GM12874 (cell line): ENCODE measurements at regions not wholly inside any gene's neighbourhood (a gene's known extent, or its start where the extent isn't known, plus 50 kb on each side); places are given as distances from the start of the nearest gene placed in this dataset.

Experiments used
- TF ChIP-seq, protein P1 (sequence below): IDR thresholded peaks from 2 replicates; pipeline ENCODE4 v1.5.1; 2011; ENCODE audit warnings: low read depth, mild to moderate bottlenecking, control low read depth, low read length, moderate library complexity; ENCODE audit not compliant: insufficient read depth

DNA sequence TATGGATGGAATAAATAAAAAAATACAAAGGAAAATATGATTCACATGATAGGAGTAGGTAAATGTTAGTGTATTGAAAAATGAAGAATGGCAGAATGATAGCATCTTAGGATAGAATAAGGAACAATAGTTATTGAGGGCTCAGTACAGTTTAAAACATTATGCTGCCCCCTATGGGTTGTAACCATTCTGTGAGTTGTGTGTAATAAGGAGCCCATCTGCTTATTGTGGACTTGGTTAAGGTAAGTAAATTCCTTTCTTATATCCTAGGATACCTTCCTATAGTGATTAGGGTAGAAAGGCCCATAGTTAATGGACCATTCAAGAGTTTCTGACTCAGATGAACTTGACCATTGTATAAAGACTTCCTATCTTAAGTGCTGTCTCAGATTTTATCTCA lies 195.8 kb downstream of the PDHA2 start:
- TF ChIP-seq, protein P1, sequence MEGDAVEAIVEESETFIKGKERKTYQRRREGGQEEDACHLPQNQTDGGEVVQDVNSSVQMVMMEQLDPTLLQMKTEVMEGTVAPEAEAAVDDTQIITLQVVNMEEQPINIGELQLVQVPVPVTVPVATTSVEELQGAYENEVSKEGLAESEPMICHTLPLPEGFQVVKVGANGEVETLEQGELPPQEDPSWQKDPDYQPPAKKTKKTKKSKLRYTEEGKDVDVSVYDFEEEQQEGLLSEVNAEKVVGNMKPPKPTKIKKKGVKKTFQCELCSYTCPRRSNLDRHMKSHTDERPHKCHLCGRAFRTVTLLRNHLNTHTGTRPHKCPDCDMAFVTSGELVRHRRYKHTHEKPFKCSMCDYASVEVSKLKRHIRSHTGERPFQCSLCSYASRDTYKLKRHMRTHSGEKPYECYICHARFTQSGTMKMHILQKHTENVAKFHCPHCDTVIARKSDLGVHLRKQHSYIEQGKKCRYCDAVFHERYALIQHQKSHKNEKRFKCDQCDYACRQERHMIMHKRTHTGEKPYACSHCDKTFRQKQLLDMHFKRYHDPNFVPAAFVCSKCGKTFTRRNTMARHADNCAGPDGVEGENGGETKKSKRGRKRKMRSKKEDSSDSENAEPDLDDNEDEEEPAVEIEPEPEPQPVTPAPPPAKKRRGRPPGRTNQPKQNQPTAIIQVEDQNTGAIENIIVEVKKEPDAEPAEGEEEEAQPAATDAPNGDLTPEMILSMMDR, result peak; percentile 14; the same call in 1 of the 2 replicates

DNA sequence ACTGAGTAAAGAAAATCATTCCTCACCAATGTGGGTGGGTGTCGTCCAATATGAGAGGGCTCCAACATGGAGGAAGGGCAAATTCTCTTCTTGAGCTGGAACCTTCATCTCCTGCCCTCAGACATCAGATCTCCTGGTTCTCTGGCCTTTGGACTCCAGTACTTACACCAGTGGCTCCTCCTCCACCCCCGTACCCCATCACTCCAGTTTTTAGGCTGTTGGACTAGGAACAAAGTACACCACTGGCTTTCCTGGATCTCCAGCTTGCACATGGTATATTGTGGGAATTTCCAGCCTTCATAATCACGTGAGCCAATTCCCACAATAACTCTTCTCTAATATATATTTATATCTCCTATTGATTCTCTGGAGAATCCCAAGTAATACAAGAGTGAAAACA lies 196.9 kb downstream of the PDHA2 start:
- TF ChIP-seq, protein P1, result no peak

DNA sequence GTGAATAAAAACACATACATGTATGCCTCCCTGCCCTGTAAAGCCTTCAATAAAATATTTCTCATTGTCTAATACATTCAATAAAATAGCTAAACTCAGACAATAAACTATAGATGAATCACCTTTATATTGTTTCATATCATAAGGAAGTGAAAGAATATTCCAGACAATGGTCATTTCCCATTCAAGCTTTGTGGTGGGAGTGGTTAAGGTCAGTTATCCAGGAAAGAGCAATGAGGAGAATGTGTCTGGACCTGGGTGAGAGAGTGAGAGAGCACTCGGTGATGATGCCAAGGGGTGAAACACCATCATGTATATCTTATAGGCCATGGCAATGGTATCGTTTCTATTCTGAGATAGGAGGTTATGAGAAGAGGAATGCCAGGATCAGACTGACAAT lies 197.8 kb downstream of the PDHA2 start:
- TF ChIP-seq, protein P1, result no peak

DNA sequence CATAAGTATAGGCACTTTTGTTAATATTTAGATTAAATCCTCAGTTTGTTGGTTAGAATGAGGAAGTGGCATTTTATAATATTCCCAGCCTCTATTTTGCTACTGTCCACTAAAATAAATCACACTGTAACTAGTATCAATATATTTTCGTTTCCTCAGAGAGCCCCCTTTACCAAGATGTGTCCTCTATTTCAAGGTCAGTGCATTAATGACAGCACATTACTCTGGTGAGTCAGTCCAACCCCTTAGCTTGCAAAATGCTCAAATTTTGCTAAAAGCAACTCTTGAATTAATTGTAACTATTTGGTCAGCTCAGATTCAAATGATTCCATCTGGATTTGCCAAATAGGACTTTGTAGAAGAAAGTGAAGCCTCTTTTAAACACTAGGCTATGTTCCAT lies 199.3 kb downstream of the PDHA2 start:
- TF ChIP-seq, protein P1, result no peak

DNA sequence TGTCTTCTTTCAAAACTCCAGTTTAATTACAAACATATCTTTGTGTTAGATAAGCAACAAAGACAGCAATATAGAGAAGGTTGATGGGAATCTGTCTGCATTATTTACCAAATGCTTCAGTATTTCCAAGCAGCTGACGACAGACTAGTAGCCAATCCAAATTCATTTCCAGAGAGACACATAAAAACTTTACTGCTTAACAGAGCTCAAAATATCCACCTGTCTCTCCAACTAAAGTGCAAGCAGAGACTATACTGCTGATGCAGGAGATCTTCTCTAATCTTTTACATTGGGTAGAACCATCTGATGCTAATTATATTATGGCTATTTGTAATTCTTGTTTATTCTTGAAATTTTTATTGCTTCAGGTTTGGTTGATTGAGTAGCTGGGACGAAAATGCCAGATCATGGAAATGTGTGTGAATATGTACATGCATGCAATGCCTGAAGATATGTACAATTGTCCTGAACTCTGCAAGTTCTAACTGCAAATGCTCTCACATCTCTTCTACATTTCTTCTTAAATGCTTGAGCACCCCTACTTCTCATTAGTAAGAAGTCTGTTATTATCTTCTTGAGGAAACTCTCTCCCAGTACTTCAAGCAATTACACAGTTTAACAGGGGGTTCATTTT lies 200.0 kb downstream of the PDHA2 start:
- TF ChIP-seq, protein P1, result no peak

DNA sequence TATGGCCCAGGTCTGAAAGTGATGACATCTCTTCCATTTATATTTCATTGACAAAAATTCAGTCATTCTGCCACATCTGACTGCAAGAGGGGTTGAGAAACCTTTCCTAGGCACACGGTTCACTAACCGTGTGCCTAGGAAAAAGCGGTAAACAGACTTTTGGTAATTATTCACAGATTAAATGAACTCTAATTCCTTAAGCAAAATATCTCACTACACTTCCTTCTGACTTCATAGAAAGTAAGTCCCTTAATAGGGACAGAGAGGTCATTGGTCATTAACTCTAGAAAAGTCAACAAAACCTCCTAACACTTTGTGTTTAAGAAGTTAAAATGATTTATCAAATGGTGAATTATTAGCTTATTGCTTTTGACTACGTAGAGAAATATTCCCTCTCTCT lies 205.1 kb downstream of the PDHA2 start:
- TF ChIP-seq, protein P1, result no peak

DNA sequence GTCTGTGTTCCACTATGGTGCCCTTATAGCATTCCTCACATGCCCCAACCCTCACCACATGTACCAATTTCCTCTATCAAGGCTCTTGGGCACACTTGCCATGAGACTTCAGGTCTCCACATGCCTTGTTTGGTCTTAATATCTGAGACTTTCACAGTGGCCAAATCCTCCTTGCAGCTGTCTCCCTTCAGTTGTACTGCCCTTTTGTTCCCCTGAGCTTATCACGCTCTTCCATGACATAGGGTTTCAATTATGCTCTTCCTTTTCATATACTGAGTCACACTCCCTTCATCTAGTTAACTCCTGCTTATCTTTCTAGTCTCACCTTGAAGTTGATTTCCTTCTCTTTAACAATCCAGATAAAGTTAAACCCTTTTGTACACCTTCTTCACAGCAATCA lies 212.9 kb downstream of the PDHA2 start:
- TF ChIP-seq, protein P1, result no peak

DNA sequence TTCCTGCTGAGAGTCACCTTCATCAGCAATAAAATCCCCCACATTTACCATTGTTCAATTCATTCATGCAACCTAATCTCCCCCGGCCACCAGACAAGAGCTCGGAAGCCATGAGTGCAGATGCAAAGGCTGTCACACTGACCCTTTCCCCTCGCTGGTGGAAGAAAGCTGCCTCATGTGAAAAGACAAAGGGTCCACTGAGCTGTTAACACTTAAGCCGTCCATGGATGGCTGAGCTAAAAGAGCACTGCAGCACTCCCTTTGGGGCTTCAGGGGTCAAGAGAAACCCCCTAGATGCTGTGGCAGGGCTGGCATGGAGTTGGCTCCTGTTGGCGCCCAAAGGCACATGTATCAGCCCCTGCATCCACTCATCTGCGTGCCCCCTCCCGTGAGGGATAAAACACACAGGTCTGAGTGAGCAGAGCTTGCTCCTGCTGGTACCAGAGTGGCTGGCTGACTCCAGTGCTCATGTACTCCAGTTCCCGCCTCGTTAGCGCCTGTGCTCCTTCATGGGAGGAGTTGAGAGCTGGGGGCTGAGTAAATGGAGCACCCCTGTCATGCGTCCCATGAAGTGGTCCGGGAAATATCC lies 216.5 kb downstream of the PDHA2 start:
- TF ChIP-seq, protein P1, result no peak
